ENCODE measurements at regions not wholly inside any gene's neighbourhood (a gene's known extent, or its start where the extent isn't known, plus 50 kb on each side); places are given as distances from the start of the nearest gene placed in this dataset.

DNA sequence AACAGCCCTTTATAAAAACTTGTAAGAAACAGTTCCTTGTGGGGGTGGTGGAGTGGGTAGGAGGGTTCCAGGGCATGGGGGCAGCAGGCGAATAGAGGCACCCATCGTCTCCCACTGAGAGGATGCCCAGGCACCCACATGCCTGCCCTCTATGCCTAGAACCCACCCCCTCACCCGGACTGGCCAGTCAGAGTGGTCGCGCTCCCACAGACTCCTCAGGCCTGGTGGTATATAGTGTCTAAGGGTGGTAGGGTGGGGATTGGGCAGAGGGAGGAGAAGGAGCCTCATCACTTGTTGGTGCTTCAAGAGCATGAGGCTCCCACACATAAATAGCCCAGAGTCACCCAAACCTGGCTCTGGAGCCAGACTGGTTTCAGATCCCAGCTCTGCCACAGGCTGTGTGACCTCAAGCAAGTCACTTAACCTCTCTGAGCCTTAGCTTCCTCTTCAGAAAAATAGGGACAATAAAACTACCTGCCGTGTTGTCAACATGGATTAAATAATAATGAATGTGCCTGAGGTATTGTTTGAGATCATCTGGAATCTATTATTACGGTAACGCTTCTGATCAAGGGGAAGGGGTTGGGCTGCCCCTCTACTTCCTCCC is 262.1 kb downstream of the UACA start:
- TF ChIP-seq EGR1 (IDR thresholded peaks at IDR 0.05) (no peak), TCF12 (IDR thresholded peaks at IDR 0.05; ENCODE audit: low read depth) (no peak), YY1 (IDR thresholded peaks at IDR 0.05; ENCODE audit: low read depth) (no peak), EP300 (IDR thresholded peaks at IDR 0.05; ENCODE audit: borderline replicate concordance) (no peak), FOXM1 (IDR thresholded peaks at IDR 0.05; ENCODE audit: borderline replicate concordance, low read depth) (no peak), CEBPB (IDR thresholded peaks at IDR 0.05) (no peak), TAF1 (IDR thresholded peaks at IDR 0.05; ENCODE audit: low read depth) (no peak), ZBTB7A (IDR thresholded peaks at IDR 0.05; ENCODE audit: low read depth) (no peak)
- TF ChIP-seq, protein P1, sequence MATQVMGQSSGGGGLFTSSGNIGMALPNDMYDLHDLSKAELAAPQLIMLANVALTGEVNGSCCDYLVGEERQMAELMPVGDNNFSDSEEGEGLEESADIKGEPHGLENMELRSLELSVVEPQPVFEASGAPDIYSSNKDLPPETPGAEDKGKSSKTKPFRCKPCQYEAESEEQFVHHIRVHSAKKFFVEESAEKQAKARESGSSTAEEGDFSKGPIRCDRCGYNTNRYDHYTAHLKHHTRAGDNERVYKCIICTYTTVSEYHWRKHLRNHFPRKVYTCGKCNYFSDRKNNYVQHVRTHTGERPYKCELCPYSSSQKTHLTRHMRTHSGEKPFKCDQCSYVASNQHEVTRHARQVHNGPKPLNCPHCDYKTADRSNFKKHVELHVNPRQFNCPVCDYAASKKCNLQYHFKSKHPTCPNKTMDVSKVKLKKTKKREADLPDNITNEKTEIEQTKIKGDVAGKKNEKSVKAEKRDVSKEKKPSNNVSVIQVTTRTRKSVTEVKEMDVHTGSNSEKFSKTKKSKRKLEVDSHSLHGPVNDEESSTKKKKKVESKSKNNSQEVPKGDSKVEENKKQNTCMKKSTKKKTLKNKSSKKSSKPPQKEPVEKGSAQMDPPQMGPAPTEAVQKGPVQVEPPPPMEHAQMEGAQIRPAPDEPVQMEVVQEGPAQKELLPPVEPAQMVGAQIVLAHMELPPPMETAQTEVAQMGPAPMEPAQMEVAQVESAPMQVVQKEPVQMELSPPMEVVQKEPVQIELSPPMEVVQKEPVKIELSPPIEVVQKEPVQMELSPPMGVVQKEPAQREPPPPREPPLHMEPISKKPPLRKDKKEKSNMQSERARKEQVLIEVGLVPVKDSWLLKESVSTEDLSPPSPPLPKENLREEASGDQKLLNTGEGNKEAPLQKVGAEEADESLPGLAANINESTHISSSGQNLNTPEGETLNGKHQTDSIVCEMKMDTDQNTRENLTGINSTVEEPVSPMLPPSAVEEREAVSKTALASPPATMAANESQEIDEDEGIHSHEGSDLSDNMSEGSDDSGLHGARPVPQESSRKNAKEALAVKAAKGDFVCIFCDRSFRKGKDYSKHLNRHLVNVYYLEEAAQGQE (IDR thresholded peaks at IDR 0.05; ENCODE audit: low read depth): no peak
- TF ChIP-seq, protein P2, sequence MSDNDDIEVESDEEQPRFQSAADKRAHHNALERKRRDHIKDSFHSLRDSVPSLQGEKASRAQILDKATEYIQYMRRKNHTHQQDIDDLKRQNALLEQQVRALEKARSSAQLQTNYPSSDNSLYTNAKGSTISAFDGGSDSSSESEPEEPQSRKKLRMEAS (IDR thresholded peaks at IDR 0.05): no peak

All from Ishikawa (cell line).